OCI-LY1 (cell line): ENCODE measurements at regions not wholly inside any gene's neighbourhood (a gene's known extent, or its start where the extent isn't known, plus 50 kb on each side); places are given as distances from the start of the nearest gene placed in this dataset.

Experiments
- EZH2 ChIP-seq: fragments of 200-600 bp; sonication (generic), shearing (Covaris generic); IDR thresholded peaks from 2 replicates; pipeline ENCODE4 v1.8.0; 2017; ENCODE audit warnings: borderline replicate concordance, mixed run types, mild to moderate bottlenecking, antibody characterized with exemption, low read length, moderate library complexity, mixed read lengths
- TF ChIP-seq, protein P1 (sequence below): fragments of 200-600 bp; sonication (generic), shearing (Covaris generic); IDR thresholded peaks from 2 replicates; pipeline ENCODE4 v1.5.1; 2017; ENCODE audit warnings: mild to moderate bottlenecking, antibody characterized with exemption, low read length, moderate library complexity, mixed read lengths

DNA sequence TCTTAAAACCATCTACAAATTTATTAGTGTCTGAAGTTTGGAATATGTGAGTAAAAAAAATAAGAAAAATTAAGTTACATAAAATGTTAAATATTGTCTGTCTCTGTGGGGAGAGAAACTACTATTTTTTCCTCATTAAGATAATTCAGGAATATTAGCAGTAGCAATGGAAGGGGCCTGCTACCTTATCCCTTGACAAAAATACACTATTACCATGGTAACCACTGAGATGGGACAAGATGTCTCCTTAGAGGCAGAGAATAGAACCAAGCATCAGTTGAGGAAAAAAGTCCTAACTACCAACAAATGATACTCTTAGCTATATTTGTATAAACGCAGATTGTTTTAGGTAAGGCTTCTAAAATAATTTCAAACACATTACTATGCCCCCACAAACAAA lies 150.7 kb upstream of the LSM8 start:
- TF ChIP-seq, protein P1, sequence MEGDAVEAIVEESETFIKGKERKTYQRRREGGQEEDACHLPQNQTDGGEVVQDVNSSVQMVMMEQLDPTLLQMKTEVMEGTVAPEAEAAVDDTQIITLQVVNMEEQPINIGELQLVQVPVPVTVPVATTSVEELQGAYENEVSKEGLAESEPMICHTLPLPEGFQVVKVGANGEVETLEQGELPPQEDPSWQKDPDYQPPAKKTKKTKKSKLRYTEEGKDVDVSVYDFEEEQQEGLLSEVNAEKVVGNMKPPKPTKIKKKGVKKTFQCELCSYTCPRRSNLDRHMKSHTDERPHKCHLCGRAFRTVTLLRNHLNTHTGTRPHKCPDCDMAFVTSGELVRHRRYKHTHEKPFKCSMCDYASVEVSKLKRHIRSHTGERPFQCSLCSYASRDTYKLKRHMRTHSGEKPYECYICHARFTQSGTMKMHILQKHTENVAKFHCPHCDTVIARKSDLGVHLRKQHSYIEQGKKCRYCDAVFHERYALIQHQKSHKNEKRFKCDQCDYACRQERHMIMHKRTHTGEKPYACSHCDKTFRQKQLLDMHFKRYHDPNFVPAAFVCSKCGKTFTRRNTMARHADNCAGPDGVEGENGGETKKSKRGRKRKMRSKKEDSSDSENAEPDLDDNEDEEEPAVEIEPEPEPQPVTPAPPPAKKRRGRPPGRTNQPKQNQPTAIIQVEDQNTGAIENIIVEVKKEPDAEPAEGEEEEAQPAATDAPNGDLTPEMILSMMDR: no peak
- no peak for TF ChIP-seq EZH2
